SK-N-SH treated with all-trans-retinoic acid at 6 μM for 48 hours (cell line): ENCODE measurements at regions not wholly inside any gene's neighbourhood (a gene's known extent, or its start where the extent isn't known, plus 50 kb on each side); places are given as distances from the start of the nearest gene placed in this dataset.

Source experiments
- ARNTL ChIP-seq: fragments of 450-650 bp; formaldehyde crosslinking; IDR thresholded peaks from 2 replicates; pipeline ENCODE4 v1.5.0; 2020; ENCODE audit warnings: low read depth, mild to moderate bottlenecking, moderate library complexity, borderline replicate concordance
- PATZ1 ChIP-seq: fragments of 250-450 bp; sonication (Bioruptor Pico); IDR thresholded peaks from 2 replicates; pipeline ENCODE4 v1.8.0; 2020; ENCODE audit warnings: mild to moderate bottlenecking, moderate library complexity, borderline replicate concordance
- PPARA ChIP-seq: fragments of 250-450 bp; sonication (Bioruptor Pico); IDR thresholded peaks from 2 replicates; pipeline ENCODE4 v1.5.0; 2020; ENCODE audit warnings: mild to moderate bottlenecking, borderline replicate concordance
- ZC3H10 ChIP-seq: fragments of 250-450 bp; sonication (Bioruptor Pico); IDR thresholded peaks from 2 replicates; pipeline ENCODE4 v1.5.1; 2021; ENCODE audit warnings: mild to moderate bottlenecking, moderate library complexity
- ZFP3 ChIP-seq: fragments of 250-450 bp; sonication (Bioruptor Pico); IDR thresholded peaks from 2 replicates; pipeline ENCODE4 v1.5.0; 2020; ENCODE audit warnings: mild to moderate bottlenecking, moderate library complexity
- ZFP30 ChIP-seq: fragments of 450-650 bp; formaldehyde crosslinking; IDR thresholded peaks from 2 replicates; pipeline ENCODE4 v1.5.0; 2022; ENCODE audit warnings: mild to moderate bottlenecking, moderate library complexity
- ZNF8 ChIP-seq: fragments of 450-650 bp; formaldehyde crosslinking; IDR thresholded peaks from 2 replicates; pipeline ENCODE4 v1.5.0; 2020; ENCODE audit warnings: mild to moderate bottlenecking, moderate library complexity
- TF ChIP-seq, protein P1 (sequence below): fragments of 250-450 bp; sonication (Bioruptor Pico); IDR thresholded peaks from 2 replicates; pipeline ENCODE4 v1.8.0; 2021; ENCODE audit warnings: low read depth, mild to moderate bottlenecking, moderate library complexity, borderline replicate concordance

GRCh38 chr20:16624106-16624505, 50.9 kb upstream of the KIF16B start:
- no peak for TF ChIP-seq PATZ1 (CRISPR knock-in tag)
- no peak for TF ChIP-seq ARNTL (CRISPR knock-in tag)
- no peak for TF ChIP-seq PPARA (CRISPR knock-in tag)
- TF ChIP-seq ZNF8 = no peak
- no peak for TF ChIP-seq ZFP30 (CRISPR knock-in tag)
- TF ChIP-seq, protein P1, sequence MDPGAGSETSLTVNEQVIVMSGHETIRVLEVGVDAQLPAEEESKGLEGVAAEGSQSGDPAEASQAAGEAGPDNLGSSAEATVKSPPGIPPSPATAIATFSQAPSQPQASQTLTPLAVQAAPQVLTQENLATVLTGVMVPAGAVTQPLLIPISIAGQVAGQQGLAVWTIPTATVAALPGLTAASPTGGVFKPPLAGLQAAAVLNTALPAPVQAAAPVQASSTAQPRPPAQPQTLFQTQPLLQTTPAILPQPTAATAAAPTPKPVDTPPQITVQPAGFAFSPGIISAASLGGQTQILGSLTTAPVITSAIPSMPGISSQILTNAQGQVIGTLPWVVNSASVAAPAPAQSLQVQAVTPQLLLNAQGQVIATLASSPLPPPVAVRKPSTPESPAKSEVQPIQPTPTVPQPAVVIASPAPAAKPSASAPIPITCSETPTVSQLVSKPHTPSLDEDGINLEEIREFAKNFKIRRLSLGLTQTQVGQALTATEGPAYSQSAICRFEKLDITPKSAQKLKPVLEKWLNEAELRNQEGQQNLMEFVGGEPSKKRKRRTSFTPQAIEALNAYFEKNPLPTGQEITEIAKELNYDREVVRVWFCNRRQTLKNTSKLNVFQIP (CRISPR knock-in tag) = no peak
- TF ChIP-seq ZFP3 (CRISPR knock-in tag) = no peak
- no peak for TF ChIP-seq ZC3H10 (CRISPR knock-in tag)
